CD14-positive monocyte (primary cell): ENCODE measurements at regions not wholly inside any gene's neighbourhood (a gene's known extent, or its start where the extent isn't known, plus 50 kb on each side); places are given as distances from the start of the nearest gene placed in this dataset.
A peak's percentile ranks its signal among the peaks of the same experiment; 100 is the strongest.

Experiments
- DNase-seq, 3 donors: peaks; one replicate each; pipeline ENCODE4 v3.0.0-alpha.2; 2011 to 2022
- H2AFZ ChIP-seq: 2 replicates; pipeline ENCODE4 v1.6.0; 2012; ENCODE audit warnings: mild to moderate bottlenecking, low read depth, low read length, inconsistent platforms; ENCODE audit not compliant: insufficient read depth, poor library complexity, severe bottlenecking
- H3K27ac ChIP-seq, 2 donors: 1 replicate in 1 of 2; 2 replicates in 1 of 2; pipeline ENCODE4 v1.5.1; 2012 to 2013; ENCODE audit warnings: low read length in 2 of 2, control low read depth in 1 of 2, inconsistent platforms in 1 of 2, low read depth in 1 of 2, mild to moderate bottlenecking in 1 of 2
- H3K27me3 ChIP-seq, 2 donors: one replicate each; pipeline versions ENCODE4 v1.6.0 to v1.6.1; 2011 to 2013; ENCODE audit warnings: low read length in 2 of 2; ENCODE audit not compliant: control insufficient read depth in 2 of 2, insufficient read depth in 2 of 2
- H3K36me3 ChIP-seq, 2 donors: replicated peaks in 1 of 2; 1 replicate in 1 of 2; 2 replicates in 1 of 2; pipeline versions ENCODE4 v1.5.1 to v1.6.1; 2012 to 2013; ENCODE audit warnings: low read length in 2 of 2, control low read depth in 1 of 2, inconsistent platforms in 1 of 2, mild to moderate bottlenecking in 1 of 2; ENCODE audit not compliant: insufficient read depth in 2 of 2, control insufficient read depth in 1 of 2
- H3K4me1 ChIP-seq, 2 donors: 1 replicate in 1 of 2; 2 replicates in 1 of 2; pipeline versions ENCODE4 v1.5.1 to v1.6.1; 2012 to 2013; ENCODE audit warnings: low read length in 2 of 2, control low read depth in 1 of 2, inconsistent platforms in 1 of 2, mild to moderate bottlenecking in 1 of 2, moderate library complexity in 1 of 2; ENCODE audit not compliant: insufficient read depth in 2 of 2, control insufficient read depth in 1 of 2
- H3K4me2 ChIP-seq: replicated peaks from 2 replicates; pipeline ENCODE3; 2012; ENCODE audit warnings: low read length, moderate library complexity, mild to moderate bottlenecking; ENCODE audit not compliant: poor library complexity, severe bottlenecking; ENCODE audit errors: extremely low read depth
- H3K4me3 ChIP-seq, 3 experiments: fragments of 200-600 bp in 1 of 3; sonication (generic) in 1 of 3; replicated peaks in 1 of 3; 1 replicate in 2 of 3; 2 replicates in 1 of 3; pipeline ENCODE4 v1.5.1; 2011 to 2013; ENCODE audit warnings: low read length in 3 of 3, mild to moderate bottlenecking in 3 of 3, control low read depth in 2 of 3, low read depth in 2 of 3, inconsistent platforms in 1 of 3, moderate library complexity in 1 of 3
- H3K79me2 ChIP-seq: 2 replicates; pipeline ENCODE4 v1.6.0; 2012; ENCODE audit warnings: mild to moderate bottlenecking, control low read depth, inconsistent platforms, low read length, moderate library complexity; ENCODE audit not compliant: insufficient read depth
- H3K9ac ChIP-seq: 2 replicates; pipeline ENCODE4 v1.6.0; 2017; ENCODE audit warnings: low read length, mild to moderate bottlenecking; ENCODE audit not compliant: insufficient read depth, poor library complexity, severe bottlenecking
- H3K9me3 ChIP-seq, 2 donors: replicated peaks in 1 of 2; 1 replicate in 1 of 2; 2 replicates in 1 of 2; pipeline versions ENCODE4 v1.5.1 to v1.6.1; 2012 to 2013; ENCODE audit warnings: low read length in 2 of 2, control low read depth in 1 of 2; ENCODE audit not compliant: control insufficient read depth in 1 of 2, insufficient read depth in 1 of 2
- H4K20me1 ChIP-seq: 2 replicates; pipeline ENCODE4 v1.6.0; 2012; ENCODE audit warnings: mild to moderate bottlenecking, low read length, control low read depth, moderate library complexity; ENCODE audit not compliant: insufficient read depth
- H3K27ac Mint-ChIP-seq, 7 donors: one replicate each; pipeline ENCODE4 v1.8.0; 2020; ENCODE audit warnings: mild to moderate bottlenecking in 7 of 7, mixed read lengths in 7 of 7, moderate library complexity in 6 of 7, inconsistent platforms in 2 of 7
- H3K27me3 Mint-ChIP-seq, 3 donors: one replicate each; pipeline ENCODE4 v1.8.0; 2021 to 2022; ENCODE audit warnings: low read depth in 3 of 3, mild to moderate bottlenecking in 3 of 3, mixed read lengths in 3 of 3, moderate library complexity in 3 of 3, inconsistent platforms in 1 of 3
- H3K36me3 Mint-ChIP-seq, 2 donors: one replicate each; pipeline ENCODE4 v1.8.0; 2020; ENCODE audit warnings: mixed read lengths in 2 of 2, inconsistent platforms in 1 of 2, mild to moderate bottlenecking in 1 of 2
- H3K4me1 Mint-ChIP-seq: one replicate; pipeline ENCODE4 v1.8.0; 2020; ENCODE audit warnings: mild to moderate bottlenecking, mixed read lengths
- H3K4me3 Mint-ChIP-seq, 2 donors: one replicate each; pipeline ENCODE4 v1.8.0; 2020; ENCODE audit warnings: mild to moderate bottlenecking in 2 of 2, mixed read lengths in 2 of 2, moderate library complexity in 1 of 2
- H3K9me3 Mint-ChIP-seq, 7 donors: one replicate each; pipeline ENCODE4 v1.8.0; 2020 to 2022; ENCODE audit warnings: mixed read lengths in 7 of 7, mild to moderate bottlenecking in 6 of 7, moderate library complexity in 6 of 7, inconsistent platforms in 2 of 7
- WGBS: methylation state at CpG from one replicate; pipeline ENCODE4 v1.1.5; 2013; ENCODE audit warnings: missing lambda C conversion rate; ENCODE audit not compliant: insufficient coverage; 5-methylcytosine and 5-hydroxymethylcytosine counted together
- intact Hi-C, 2 donors: fragments of 100-400 bp; cut with micrococcal nuclease; formaldehyde crosslinking; loops; one replicate each; pipeline versions ENCODE4 v1.15.0 to v1.15.1; 2023
- TF ChIP-seq, protein P1 (sequence below): fragments of 200-600 bp; IDR thresholded peaks from one replicate; pipeline ENCODE4 v1.8.0; 2022; ENCODE audit warnings: antibody characterized with exemption, mild to moderate bottlenecking

DNA sequence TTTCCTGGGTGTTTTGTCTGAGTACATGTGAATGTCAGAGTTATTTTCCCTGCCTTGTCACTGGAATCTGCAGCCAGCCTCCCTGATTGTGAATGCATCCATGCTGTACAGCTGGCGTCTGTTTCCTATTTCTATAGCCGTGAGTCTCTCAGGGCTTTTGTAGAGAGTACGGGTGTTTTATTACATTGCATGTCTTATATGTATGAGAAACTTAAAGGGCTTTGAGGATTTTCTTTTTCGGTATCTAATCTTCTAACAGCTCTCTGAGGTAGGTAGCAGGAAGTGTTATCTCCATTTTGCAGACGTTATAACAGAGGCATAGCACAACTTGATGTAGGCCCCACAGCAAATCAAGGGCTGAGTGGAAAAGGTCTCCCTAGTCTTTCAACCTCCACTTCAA lies 272.9 kb downstream of the PRL start:
- peak overlapping the region; percentile 66 for H2AFZ ChIP-seq
- WGBS: 80% methylated on average over 1 of the region's 5 CpGs
- H4K20me1 ChIP-seq: no peaks in the 10 kb centered on the region
- no peak overlapping the region for H3K4me3 ChIP-seq
- intact Hi-C loops: no loop called here
- Mint-ChIP-seq H3K9me3 (peaks cover 0 to 9% (median 3%) of the 10 kb centered on the region in 7 donors), H3K36me3 (peaks cover 0 to 4% of the 10 kb centered on the region in 2 donors), H3K4me3 (no peak overlapping the region), H3K4me1 (peaks cover 53% of the 10 kb centered on the region), H3K27ac (peak overlapping the region in 1 of 7 donors; percentile 41), H3K27me3 (no peaks in the 10 kb centered on the region)
- H3K9me3 ChIP-seq: peaks cover 4 to 5% of the 10 kb centered on the region in 2 donors
- TF ChIP-seq, protein P1, sequence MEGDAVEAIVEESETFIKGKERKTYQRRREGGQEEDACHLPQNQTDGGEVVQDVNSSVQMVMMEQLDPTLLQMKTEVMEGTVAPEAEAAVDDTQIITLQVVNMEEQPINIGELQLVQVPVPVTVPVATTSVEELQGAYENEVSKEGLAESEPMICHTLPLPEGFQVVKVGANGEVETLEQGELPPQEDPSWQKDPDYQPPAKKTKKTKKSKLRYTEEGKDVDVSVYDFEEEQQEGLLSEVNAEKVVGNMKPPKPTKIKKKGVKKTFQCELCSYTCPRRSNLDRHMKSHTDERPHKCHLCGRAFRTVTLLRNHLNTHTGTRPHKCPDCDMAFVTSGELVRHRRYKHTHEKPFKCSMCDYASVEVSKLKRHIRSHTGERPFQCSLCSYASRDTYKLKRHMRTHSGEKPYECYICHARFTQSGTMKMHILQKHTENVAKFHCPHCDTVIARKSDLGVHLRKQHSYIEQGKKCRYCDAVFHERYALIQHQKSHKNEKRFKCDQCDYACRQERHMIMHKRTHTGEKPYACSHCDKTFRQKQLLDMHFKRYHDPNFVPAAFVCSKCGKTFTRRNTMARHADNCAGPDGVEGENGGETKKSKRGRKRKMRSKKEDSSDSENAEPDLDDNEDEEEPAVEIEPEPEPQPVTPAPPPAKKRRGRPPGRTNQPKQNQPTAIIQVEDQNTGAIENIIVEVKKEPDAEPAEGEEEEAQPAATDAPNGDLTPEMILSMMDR: no peak
- H3K9ac ChIP-seq: no peak overlapping the region
- no peaks in the 10 kb centered on the region for H3K27me3 ChIP-seq
- H3K27ac ChIP-seq: no peak overlapping the region
- no peak for DNase-seq
- peaks cover 65 to 68% of the 10 kb centered on the region in 2 donors for H3K4me1 ChIP-seq
- no peaks in the 10 kb centered on the region for H3K79me2 ChIP-seq
- no peak overlapping the region for H3K4me2 ChIP-seq
- no peaks in the 10 kb centered on the region for H3K36me3 ChIP-seq

DNA sequence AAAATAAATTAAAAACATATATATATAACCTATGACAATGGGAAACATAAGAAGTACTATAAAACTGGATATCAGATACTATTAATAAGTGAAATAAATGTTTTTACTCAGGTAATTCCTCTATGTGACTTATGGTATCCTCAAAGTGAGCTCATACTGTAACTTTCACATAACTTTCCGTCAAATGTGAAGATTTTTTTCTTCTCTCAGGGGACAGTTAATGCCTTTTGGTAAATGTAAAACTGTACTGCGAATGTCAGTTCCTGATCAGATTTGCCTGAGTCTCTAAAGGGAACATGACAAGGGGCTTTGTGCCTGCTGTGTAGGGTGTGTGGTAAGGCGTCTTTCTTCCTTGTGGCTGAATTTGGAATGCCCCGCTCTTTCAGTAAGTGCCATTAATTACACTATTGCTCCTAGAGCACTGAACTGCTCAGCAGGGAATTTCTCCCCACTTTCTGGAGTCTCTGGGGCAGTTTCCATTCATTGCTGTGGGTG lies 271.8 kb downstream of the PRL start:
- no peaks in the 10 kb centered on the region for H4K20me1 ChIP-seq
- WGBS: no CpG with 5 or more reads among the region's 4 CpGs
- peak; percentile 39 to 76 (median 39) for DNase-seq
- H2AFZ ChIP-seq: peak overlapping the region; percentile 82
- H3K4me3 ChIP-seq: peak overlapping the region; percentile 38 to 74 (median 49)
- H3K9ac ChIP-seq: peak overlapping the region; percentile 73
- peaks cover 0 to 9% (median 3%) of the 10 kb centered on the region in 7 donors for H3K9me3 Mint-ChIP-seq
- TF ChIP-seq, protein P1: no peak
- peak overlapping the region; percentile 70 to 92 for H3K4me3 Mint-ChIP-seq
- H3K4me2 ChIP-seq: peak overlapping the region; percentile 82
- H3K36me3 Mint-ChIP-seq: peaks cover 0 to 4% of the 10 kb centered on the region in 2 donors
- no peaks in the 10 kb centered on the region for H3K27me3 Mint-ChIP-seq
- no peaks in the 10 kb centered on the region for H3K36me3 ChIP-seq
- H3K27ac Mint-ChIP-seq: peak overlapping the region; percentile 90 to 99 (median 96)
- intact Hi-C loops: loop anchor here in 1 of 2 donors (5.0 kb wide), 1 partner anchor 37 kb away; no protein-coding TSS in a partner anchor
- H3K4me1 Mint-ChIP-seq: peaks cover 61% of the 10 kb centered on the region
- H3K27ac ChIP-seq: peak overlapping the region; percentile 94 to 95
- no peaks in the 10 kb centered on the region for H3K27me3 ChIP-seq
- peaks cover 65 to 71% of the 10 kb centered on the region in 2 donors for H3K4me1 ChIP-seq
- H3K9me3 ChIP-seq: peaks cover 4 to 5% of the 10 kb centered on the region in 2 donors
- no peaks in the 10 kb centered on the region for H3K79me2 ChIP-seq
